Astrocyte (in vitro differentiated cells and primary cell): ENCODE measurements at regions not wholly inside any gene's neighbourhood (a gene's known extent, or its start where the extent isn't known, plus 50 kb on each side); places are given as distances from the start of the nearest gene placed in this dataset.

Experiments
- DNase-seq: peaks from one replicate; pipeline ENCODE4 v3.0.0-alpha.2; 2010; ENCODE audit warnings: low read depth
- FAIRE-seq: peaks from 2 replicates; lab custom pipeline; 2011; peaks lifted over from hg19 to GRCh38; lab: Jason Lieb, UNC
- H2AFZ ChIP-seq: 2 replicates; pipeline ENCODE4 v1.6.0; 2012; ENCODE audit warnings: low read depth, low read length, inconsistent platforms
- H3K27ac ChIP-seq: 2 replicates; pipeline ENCODE4 v1.5.1; 2011; ENCODE audit warnings: low read depth, low read length, inconsistent platforms
- H3K27me3 ChIP-seq: 2 replicates; pipeline ENCODE4 v1.6.0; 2011; ENCODE audit warnings: low read length, inconsistent platforms; ENCODE audit not compliant: insufficient read depth
- H3K36me3 ChIP-seq: 2 replicates; pipeline ENCODE4 v1.5.1; 2011; ENCODE audit warnings: low read length, inconsistent platforms; ENCODE audit not compliant: insufficient read depth
- H3K4me1 ChIP-seq: 2 replicates; pipeline ENCODE4 v1.5.1; 2011; ENCODE audit warnings: low read length, inconsistent platforms; ENCODE audit not compliant: insufficient read depth
- H3K4me2 ChIP-seq: 2 replicates; pipeline ENCODE4 v1.6.0; 2012; ENCODE audit warnings: low read length, inconsistent platforms
- H3K4me3 ChIP-seq: 2 replicates; pipeline ENCODE4 v1.5.1; 2011; ENCODE audit warnings: low read depth, mild to moderate bottlenecking, low read length, inconsistent platforms; ENCODE audit not compliant: insufficient read depth
- H3K79me2 ChIP-seq: 2 replicates; pipeline ENCODE4 v1.6.0; 2012; ENCODE audit warnings: mild to moderate bottlenecking, low read length, inconsistent platforms; ENCODE audit not compliant: insufficient read depth
- H3K9ac ChIP-seq: 2 replicates; pipeline ENCODE4 v1.6.0; 2012; ENCODE audit warnings: mild to moderate bottlenecking, low read length, inconsistent platforms
- H3K9me3 ChIP-seq: 2 replicates; pipeline ENCODE4 v1.5.1; 2012; ENCODE audit warnings: low read depth, mild to moderate bottlenecking, low read length, inconsistent platforms; ENCODE audit not compliant: insufficient read depth
- H4K20me1 ChIP-seq: 2 replicates; pipeline ENCODE4 v1.6.0; 2012; ENCODE audit warnings: low read length, inconsistent platforms; ENCODE audit not compliant: insufficient read depth
- H3K27ac Mint-ChIP-seq: one replicate; pipeline ENCODE4 v1.8.0; 2021; ENCODE audit warnings: mild to moderate bottlenecking, mixed read lengths; ENCODE audit not compliant: unreplicated experiment
- H3K27me3 Mint-ChIP-seq: one replicate; pipeline ENCODE4 v1.8.0; 2021; ENCODE audit warnings: low read depth, mixed read lengths; ENCODE audit not compliant: unreplicated experiment
- H3K36me3 Mint-ChIP-seq: one replicate; pipeline ENCODE4 v1.8.0; 2021; ENCODE audit warnings: low read depth, mixed read lengths; ENCODE audit not compliant: unreplicated experiment
- H3K4me1 Mint-ChIP-seq: one replicate; pipeline ENCODE4 v1.8.0; 2021; ENCODE audit warnings: low read depth, mixed read lengths; ENCODE audit not compliant: unreplicated experiment
- H3K4me3 Mint-ChIP-seq: one replicate; pipeline ENCODE4 v1.8.0; 2021; ENCODE audit warnings: mild to moderate bottlenecking, moderate library complexity, mixed read lengths; ENCODE audit not compliant: unreplicated experiment
- H3K9me3 Mint-ChIP-seq: one replicate; pipeline ENCODE4 v1.8.0; 2021; ENCODE audit warnings: mild to moderate bottlenecking, mixed read lengths; ENCODE audit not compliant: unreplicated experiment
- CTCF ChIP-seq: IDR thresholded peaks from 2 replicates; pipeline ENCODE4 v1.5.1; 2011; ENCODE audit warnings: low read depth, mild to moderate bottlenecking, inconsistent platforms, low read length, moderate library complexity; ENCODE audit not compliant: insufficient read depth
- EZH2 ChIP-seq: IDR thresholded peaks from 2 replicates; pipeline ENCODE4 v1.6.1; 2012; ENCODE audit warnings: mild to moderate bottlenecking, low read length, inconsistent platforms; ENCODE audit not compliant: insufficient read depth

GRCh38 chr11:45058647-45058950 lies 87.8 kb upstream of the PRDM11 start:
- Mint-ChIP-seq H3K4me1 (no peaks in the 10 kb centered on the region), H3K36me3 (no peaks in the 10 kb centered on the region)
- FAIRE-seq: no peak

GRCh38 chr11:45060707-45061106 lies 85.7 kb upstream of the PRDM11 start:
- no peak overlapping the region for H3K27ac Mint-ChIP-seq
- Histone ChIP-seq H3K4me3 (no peak overlapping the region), H3K27ac (no peak overlapping the region), H3K79me2 (no peaks in the 10 kb centered on the region), H3K9me3 (no peaks in the 10 kb centered on the region), H3K36me3 (no peaks in the 10 kb centered on the region), H3K4me2 (no peak overlapping the region), H2AFZ (no peak overlapping the region), H3K4me1 (no peaks in the 10 kb centered on the region), H4K20me1 (no peaks in the 10 kb centered on the region), H3K9ac (no peak overlapping the region), H3K27me3 (no peaks in the 10 kb centered on the region)
- TF ChIP-seq EZH2: no peak
- TF ChIP-seq CTCF: no peak
- H3K9me3 Mint-ChIP-seq: peaks cover 15% of the 10 kb centered on the region
- no peaks in the 10 kb centered on the region for H3K4me1 Mint-ChIP-seq
- no peak for DNase-seq
- FAIRE-seq: no peak
- H3K27me3 Mint-ChIP-seq: peaks cover 15% of the 10 kb centered on the region
- no peaks in the 10 kb centered on the region for H3K36me3 Mint-ChIP-seq
- H3K4me3 Mint-ChIP-seq: no peak overlapping the region

More at GRCh38 chr11:45058647-45058950, 87.8 kb upstream of the PRDM11 start:
- Histone ChIP-seq H4K20me1 (no peaks in the 10 kb centered on the region), H3K27me3 (no peaks in the 10 kb centered on the region), H3K4me2 (no peak overlapping the region), H3K36me3 (no peaks in the 10 kb centered on the region), H3K27ac (no peak overlapping the region), H3K79me2 (no peaks in the 10 kb centered on the region), H3K4me3 (no peak overlapping the region), H3K4me1 (no peaks in the 10 kb centered on the region), H2AFZ (no peak overlapping the region), H3K9me3 (no peaks in the 10 kb centered on the region), H3K9ac (no peak overlapping the region)
- H3K27me3 Mint-ChIP-seq: peaks cover 29% of the 10 kb centered on the region
- no peak overlapping the region for H3K27ac Mint-ChIP-seq
- no peak overlapping the region for H3K4me3 Mint-ChIP-seq
- H3K9me3 Mint-ChIP-seq: peaks cover under 1% of the 10 kb centered on the region
- TF ChIP-seq EZH2: no peak
- no peak for DNase-seq

GRCh38 chr11:45061641-45062040 lies 84.8 kb upstream of the PRDM11 start:
- H3K27ac ChIP-seq: no peak overlapping the region
- no peak for DNase-seq
- Mint-ChIP-seq H3K27me3 (peaks cover 13% of the 10 kb centered on the region), H3K4me3 (no peak overlapping the region), H3K9me3 (peaks cover 22% of the 10 kb centered on the region), H3K27ac (no peak overlapping the region), H3K4me1 (no peaks in the 10 kb centered on the region), H3K36me3 (no peaks in the 10 kb centered on the region)
- no peak overlapping the region for H2AFZ ChIP-seq
- no peaks in the 10 kb centered on the region for H3K36me3 ChIP-seq
- no peaks in the 10 kb centered on the region for H3K79me2 ChIP-seq
- FAIRE-seq: no peak
- H3K9ac ChIP-seq: no peak overlapping the region
- no peak for TF ChIP-seq CTCF
- no peak for TF ChIP-seq EZH2
- no peaks in the 10 kb centered on the region for H4K20me1 ChIP-seq
- H3K4me2 ChIP-seq: no peak overlapping the region
- no peak overlapping the region for H3K4me3 ChIP-seq
- no peaks in the 10 kb centered on the region for H3K9me3 ChIP-seq
- H3K27me3 ChIP-seq: no peaks in the 10 kb centered on the region
- H3K4me1 ChIP-seq: no peaks in the 10 kb centered on the region
